ENCODE measurements at regions not wholly inside any gene's neighbourhood (a gene's known extent, or its start where the extent isn't known, plus 50 kb on each side); places are given as distances from the start of the nearest gene placed in this dataset.

- TF ChIP-seq CTCF (IDR thresholded peaks at IDR 0.05) (no peak), POLR2A (IDR thresholded peaks at IDR 0.05) (no peak)
These were observed 1109.5 kb downstream of the NSUN3 start for GRCh38 chr3:95172164-95172943.

Data from body of pancreas (tissue), 4 donors.